ENCODE measurements at regions not wholly inside any gene's neighbourhood (a gene's known extent, or its start where the extent isn't known, plus 50 kb on each side); places are given as distances from the start of the nearest gene placed in this dataset.

DNA sequence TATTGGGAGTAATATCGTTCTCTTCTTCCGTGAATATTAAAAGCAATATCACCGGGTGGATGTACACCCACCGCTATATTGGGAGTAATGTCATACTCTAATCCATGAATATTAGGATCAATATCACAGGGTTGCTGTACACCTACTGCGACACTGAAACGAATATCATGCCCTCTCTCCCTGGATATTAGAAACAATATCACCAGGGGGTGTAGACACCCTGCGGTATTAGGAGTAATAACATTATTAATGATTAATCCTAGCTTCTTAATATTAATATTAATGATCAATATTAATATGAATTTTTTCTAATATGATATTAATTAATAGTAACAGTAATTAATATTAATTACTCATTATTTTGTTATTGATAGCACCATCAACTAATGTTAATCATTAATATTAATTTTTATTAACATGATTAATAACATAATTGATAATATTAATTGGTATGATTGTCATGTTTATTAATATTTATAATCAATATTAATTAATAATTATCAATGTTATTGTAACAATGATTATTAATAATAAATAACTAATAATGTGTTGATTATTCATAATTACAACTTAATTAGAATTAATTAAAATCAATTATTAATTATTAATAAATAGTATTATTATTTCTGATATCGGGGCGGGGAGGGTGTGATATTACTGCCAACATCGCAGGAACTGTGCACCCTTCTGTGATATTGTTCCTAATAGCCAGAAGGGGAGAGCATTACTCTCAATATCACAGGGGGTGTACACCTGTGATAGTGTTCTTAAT lies 121.3 kb upstream of the C1GALT1 start:
- no peak for DNase-seq

- DNase-seq: no peak
Observed at GRCh38 chr7:7077945-7078344, 104.4 kb upstream of the C1GALT1 start.

- DNase-seq: no peak
Observed at GRCh38 chr7:7080802-7081201, 101.5 kb upstream of the C1GALT1 start.

GRCh38 chr7:7090460-7090859 lies 91.9 kb upstream of the C1GALT1 start:
- no peak for DNase-seq

DNA sequence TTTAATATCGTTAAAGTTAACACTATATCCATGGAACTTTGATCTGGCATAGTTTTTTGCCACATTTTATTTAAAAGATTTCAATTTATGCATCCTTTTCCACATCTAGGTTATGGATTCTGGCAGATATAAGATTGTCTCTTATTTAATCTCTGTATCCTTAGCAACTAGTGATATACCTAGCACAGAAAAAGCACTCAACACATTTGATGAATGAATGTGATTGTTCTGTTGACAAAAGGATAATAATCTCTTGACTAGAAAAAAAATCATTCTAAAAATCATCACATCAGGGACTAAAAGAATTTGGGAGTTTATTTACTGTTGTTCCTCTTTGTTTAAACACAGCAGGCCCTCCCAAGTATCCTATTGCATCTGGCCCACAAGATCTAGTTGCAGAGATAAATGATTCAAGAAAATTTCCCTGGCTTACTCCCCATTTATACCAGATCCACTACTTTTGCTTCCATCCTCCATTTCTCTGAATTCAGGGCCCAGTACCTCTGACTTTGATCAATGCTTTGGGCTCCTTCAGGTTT lies 84.0 kb upstream of the C1GALT1 start:
- no peak for DNase-seq

DNA sequence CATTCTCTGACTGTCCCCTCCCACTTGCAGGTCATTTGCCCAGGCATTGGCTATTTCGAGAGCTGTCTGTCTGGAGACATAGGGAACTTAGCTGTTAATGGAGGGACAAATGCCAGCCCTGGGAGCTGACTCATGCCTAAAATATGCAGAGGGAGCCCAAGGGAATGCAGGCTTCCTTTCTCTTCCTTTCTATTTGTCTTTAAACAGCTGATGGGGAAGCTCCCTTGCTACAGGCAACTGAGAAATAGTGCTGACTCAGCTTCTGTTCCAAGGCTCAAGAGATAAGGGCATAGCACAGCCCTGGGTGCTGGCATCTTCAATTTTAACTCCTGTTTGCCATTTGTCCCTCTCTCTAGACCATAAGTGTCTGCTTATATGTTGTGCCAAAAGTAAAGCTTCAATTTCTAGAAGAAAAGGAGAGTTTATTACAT lies 82.7 kb upstream of the C1GALT1 start:
- no peak for DNase-seq

DNA sequence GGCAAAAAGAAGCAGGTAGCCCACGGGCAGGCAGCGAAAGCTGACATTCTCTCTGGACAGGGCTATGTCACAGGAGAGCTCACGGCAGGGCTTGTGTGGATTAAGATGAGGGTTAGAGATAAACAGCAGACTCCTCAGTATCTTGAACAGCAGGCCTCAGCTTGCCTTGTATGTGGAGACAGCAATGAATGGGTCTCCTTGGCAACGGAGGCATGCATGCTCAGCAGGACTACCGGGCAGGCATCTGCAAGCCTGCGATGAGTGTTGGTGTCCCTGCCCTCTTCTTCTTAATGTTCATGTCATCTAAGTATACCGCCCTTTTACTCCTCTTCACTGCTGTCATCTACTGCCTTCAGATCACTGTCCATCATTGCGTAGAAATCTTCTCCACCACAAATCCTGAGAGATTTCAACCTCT lies 81.9 kb upstream of the C1GALT1 start:
- DNase-seq: no peak

DNA sequence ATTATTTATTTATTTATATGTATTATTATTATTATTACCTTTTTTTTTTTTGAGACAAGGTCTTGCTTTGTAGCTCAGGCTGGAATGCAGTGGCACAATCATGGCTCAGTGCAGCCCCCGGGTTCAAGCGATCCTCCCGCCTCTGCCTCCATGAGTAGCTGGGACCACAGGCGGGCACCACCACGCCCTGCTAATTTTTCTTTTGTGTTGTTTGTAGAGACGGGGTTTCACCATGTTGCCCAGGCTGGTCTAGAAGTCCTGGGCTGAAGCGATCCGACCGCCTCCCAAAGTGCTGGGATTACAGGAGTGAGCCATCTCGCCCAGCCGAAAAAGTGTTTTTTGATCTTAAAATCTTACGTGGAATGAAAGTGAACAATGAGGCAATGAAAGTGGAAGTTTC lies 79.4 kb upstream of the C1GALT1 start:
- DNase-seq: no peak

DNA sequence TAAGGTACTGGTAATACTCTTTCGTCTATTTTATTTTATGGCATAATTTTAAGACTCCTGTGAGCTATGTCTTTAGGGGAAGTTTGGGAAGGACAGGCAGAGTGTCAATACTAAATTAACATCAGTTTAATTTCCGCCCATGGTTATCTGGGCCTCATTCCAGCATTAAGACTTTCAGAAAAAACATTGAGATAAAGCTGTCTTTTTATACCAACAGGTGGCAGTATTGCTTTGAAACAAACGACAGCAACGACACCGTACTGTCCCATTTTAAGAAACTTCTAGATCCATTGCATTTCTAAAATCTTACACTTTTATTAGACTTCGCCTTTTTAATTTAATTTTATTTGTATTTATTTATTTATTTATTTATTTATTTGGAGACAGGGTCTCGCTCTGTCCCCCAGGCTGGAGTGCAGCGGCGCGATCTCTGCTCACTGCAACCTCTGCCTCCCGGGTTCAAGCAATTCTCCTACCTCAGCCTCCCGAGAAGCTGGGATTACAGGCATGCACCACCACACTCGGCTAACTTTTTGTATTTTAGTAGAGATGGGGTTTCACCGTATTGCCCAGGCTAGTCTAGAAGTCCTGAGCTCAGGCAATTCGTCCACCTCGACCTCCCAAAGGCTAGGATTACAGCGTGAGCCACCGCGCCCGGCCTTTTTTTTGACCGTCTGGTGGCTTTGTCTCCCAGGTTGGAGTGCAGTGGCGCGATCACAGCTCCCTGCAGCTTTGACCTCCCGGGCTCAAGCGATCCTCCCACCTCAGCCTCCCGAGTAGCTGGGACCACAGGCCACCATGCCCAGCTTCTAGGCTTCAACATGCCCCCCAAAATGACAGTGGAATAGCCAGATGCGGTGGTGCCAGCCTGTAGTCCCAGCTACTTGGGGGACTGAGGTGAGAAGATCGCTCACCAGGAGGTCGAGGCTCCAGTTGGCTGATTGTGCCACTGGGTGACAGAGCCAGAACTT lies 78.7 kb upstream of the C1GALT1 start:
- DNase-seq: no peak

DNA sequence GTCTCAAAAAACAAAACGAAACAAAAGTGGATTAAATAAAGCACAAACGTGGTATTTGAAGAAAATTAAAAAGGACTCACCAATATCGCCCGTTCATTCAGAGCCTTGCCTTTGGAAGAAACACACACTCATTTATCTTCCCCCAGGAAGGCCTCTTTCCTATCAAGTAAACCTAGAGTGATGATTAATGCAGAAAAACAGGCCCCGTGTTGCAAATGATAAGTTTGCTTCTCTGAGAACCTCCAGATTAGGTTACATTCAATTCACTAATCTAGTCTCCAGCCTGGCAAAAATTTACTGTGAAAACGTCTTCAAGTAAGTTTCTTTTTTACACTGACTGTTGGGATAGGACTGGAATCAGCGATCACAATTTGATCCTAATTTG lies 78.0 kb upstream of the C1GALT1 start:
- no peak for DNase-seq

- DNase-seq: no peak
Observed at GRCh38 chr7:7104971-7105370, 77.4 kb upstream of the C1GALT1 start.

DNA sequence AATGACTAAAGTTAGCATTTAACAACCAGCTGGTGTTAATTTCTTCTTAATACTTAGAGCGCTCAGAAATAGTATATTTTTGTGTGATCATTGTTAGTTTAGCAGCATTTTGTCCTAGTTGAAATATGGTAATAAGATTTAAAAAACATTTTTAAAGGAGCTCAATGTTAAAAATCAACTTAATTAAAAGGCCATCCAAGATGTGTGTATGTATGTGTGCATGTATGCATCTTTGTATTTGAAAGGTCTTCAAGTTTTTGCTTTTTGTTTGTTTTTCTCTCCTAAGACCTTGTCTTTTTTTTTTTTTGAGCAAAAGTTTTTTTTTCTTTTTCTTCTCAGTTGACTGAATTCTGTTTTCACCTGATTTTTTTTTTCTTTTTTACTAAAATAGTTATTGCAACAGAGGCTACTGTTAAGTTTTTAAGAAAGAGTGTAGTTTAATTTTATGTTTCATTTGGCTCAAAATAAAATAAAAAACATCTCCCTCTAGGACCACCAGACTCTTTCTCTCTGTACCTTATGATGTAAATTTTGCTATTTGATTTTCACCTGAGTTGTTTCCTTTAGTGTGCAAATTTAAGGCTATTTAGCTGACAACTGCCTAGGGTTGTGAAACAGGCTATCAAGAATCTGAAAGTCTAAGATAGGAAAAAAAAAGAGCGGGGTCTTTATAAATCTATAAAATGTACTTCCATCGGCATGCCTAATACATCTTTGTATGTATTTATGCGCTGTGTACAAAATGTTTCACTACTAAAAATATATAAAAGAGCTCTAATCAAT lies 76.4 kb upstream of the C1GALT1 start:
- DNase-seq: no peak

DNA sequence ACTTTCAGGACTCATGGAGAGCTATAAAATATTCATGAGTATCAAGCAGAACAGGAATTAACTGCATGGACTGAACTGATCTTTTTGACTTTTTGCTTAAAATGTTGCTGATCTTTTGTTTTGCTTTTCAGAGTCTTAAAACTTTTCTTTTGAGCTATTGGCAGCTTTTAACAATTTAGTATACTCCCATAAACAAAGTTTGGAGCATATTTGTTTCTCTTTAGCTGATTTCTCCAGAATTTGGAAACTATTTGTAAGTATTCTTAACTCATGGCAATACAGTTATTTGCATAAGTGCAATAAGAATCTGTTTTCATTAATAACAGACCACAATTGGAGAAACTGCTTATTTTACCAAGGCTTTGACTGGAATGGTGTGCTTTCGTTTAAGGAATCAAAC lies 73.4 kb upstream of the C1GALT1 start:
- no peak for DNase-seq

DNA sequence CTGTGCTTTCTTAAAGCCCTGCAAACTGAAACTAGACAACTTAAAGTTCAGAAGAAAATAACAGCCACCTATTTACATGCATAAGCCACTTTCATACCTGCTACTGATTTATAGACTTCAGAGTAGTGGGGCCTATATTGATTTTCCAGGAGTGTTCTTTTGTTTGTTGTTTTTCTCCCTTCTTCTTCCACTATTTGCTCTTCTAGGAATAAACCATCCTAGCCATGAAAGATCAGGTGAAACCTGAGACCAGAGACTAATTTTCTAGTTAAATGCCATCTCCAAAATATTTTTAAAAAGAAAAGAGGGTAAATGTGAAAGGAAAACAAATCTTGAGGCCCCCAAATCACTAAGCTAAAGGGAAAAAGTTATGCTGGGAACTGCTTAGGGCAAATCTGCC lies 72.4 kb upstream of the C1GALT1 start:
- no peak for DNase-seq

- no peak for DNase-seq
Observed at GRCh38 chr7:7110706-7111105, 71.6 kb upstream of the C1GALT1 start.

DNA sequence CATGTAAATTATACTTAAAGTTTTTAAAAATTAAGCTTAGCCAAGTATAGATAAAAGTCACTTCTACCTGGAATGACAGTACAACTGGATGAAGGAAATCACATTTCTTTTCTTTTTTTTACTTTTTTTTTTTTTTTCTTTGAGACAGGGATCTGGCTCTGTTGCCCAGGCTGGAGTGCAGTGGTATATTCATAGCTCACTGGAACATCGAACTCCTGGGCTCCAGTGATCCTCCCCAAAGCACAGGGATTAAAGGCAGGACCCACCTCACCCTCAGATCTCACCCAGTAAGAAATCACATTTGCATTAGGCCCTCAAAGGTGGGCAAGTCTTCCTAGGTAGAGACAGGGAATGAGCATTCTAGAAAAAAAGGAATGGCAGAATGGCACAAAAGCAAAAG lies 69.5 kb upstream of the C1GALT1 start:
- no peak for DNase-seq

DNA sequence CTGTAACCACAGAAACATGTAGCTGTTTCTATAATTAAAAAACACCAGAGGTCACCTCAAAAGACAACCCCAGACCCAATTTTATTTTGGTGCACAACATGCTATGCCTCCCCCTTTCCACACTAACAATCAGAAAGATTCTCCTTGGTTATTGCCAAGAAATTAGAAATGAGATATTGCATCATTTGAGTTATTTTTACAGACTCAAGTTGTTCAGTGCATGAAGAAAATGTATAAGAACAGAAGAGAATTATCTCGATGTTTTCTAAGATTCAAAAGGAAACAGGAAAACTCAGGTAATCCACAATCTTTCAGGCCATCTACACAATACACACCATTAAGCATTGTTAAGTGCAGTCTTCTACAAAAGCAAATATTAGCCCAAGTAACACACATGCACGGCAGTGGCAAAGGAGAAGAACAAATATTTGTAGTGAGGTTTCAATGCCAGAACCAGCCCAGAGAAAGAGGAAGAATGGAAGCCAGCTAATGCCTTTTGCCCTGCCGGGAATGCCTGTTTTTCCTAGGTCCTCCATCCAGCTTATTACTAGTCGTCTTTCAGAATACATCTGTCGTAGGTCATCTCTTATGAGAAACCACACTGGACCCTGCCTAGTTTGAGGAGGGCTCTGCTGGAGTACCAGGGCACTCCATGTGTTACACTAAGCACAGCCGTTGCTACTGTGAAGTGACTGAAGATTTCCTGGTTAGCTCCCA lies 67.6 kb upstream of the C1GALT1 start:
- no peak for DNase-seq

GRCh38 chr7:7117935-7118586 lies 64.3 kb upstream of the C1GALT1 start:
- no peak for DNase-seq

DNA sequence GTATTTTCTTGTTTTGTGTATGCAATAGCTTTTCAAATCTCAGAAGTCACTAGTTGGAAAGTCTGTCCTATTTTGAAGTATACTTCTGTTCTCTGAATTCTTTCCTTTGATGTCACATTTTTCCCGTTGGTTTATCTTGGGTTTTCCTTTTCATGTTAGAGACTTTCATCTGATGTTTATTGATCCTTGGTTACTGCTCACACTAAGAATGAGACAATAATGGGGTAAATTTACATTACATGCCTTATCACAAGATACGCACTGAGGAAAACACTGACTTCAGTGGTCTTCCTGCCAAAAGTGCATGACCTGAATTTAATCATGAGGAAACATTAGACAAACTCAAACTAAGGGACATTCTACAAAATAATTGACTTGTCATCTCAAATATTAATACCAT lies 63.5 kb upstream of the C1GALT1 start:
- no peak for DNase-seq

DNA sequence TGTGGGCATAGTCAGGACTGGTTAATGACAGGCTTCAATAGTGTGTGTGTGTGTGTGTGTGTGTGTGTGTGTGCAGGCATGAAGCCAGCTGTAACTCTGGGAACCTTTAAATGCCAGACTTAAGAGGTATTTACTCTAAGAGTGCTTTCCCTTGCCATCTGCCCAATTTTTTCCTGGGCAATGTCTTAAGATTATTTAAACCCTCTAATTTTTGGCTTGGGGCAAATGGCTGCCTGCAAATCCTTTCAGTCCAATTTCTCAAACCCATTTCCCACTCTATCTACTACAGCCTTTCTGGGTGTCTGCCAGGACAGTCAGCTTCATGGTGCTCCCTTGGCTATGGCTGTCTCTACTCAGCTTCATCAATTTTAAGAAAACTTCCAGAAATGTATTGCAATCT lies 62.6 kb upstream of the C1GALT1 start:
- DNase-seq: no peak

DNA sequence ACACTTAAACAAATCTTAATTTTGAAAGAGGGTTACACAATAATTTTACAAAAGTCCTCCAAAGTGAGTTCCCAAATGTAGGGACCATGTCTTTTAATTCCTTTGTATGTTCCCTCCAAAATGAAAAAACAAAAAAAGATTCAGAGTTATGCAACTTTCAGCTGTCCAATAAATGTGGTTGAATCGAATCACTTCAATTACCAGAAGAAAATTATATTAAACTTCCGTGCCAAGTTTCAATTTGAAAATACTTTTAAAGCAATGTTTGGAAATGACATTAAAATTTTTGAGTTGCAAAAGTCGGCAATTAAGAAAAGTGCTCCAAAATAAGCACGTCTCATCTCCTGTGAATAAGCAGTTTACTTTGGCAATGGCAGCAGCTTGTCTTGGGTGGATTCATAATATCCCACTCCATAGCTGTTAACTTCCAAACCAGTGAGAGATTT lies 60.3 kb upstream of the C1GALT1 start:
- no peak for DNase-seq

All from activated CD4-positive, alpha-beta T cell treated with anti-CD3 and anti-CD28 coated beads, Interleukin-2, amount 50 U/mL, for 4 hours (primary cell).